Thyroid gland (tissue), 4 donors: ENCODE measurements at regions not wholly inside any gene's neighbourhood (a gene's known extent, or its start where the extent isn't known, plus 50 kb on each side); places are given as distances from the start of the nearest gene placed in this dataset.

Source experiments
- DNase-seq, 2 donors: peaks; one replicate each; pipeline ENCODE4 v3.0.0-alpha.2; 2019
- H3K27ac ChIP-seq, 3 donors: fragments of 200-600 bp; sonication (generic); 1 replicate in 2 of 3; 2 replicates in 1 of 3; pipeline ENCODE4 v1.5.1; 2016 to 2019; ENCODE audit warnings: mild to moderate bottlenecking in 1 of 3, moderate library complexity in 1 of 3
- H3K27me3 ChIP-seq: fragments of 200-600 bp; sonication (generic); one replicate; pipeline ENCODE4 v1.5.1; 2019
- H3K36me3 ChIP-seq, 2 donors: fragments of 200-600 bp; sonication (generic); one replicate each; pipeline ENCODE4 v1.5.1; 2016 to 2019
- H3K4me1 ChIP-seq, 2 donors: fragments of 200-600 bp; sonication (generic); one replicate each; pipeline ENCODE4 v1.5.1; 2017 to 2019
- H3K4me3 ChIP-seq, 3 donors: fragments of 200-600 bp; sonication (generic); replicated peaks in 1 of 3; 1 replicate in 2 of 3; 2 replicates in 1 of 3; pipeline ENCODE4 v1.5.1; 2016; ENCODE audit warnings: mild to moderate bottlenecking in 1 of 3
- H3K9me3 ChIP-seq: fragments of 200-600 bp; sonication (generic); one replicate; pipeline ENCODE4 v1.5.1; 2017
- CTCF ChIP-seq, 6 experiments: fragments of 200-600 bp in 3 of 6; fragments of 450-650 bp in 3 of 6; sonication (generic) in 3 of 6; IDR thresholded peaks; one replicate each; pipeline ENCODE4 v1.5.1; 2016 to 2019; ENCODE audit warnings: antibody characterized with exemption in 6 of 6, mild to moderate bottlenecking in 2 of 6, inconsistent platforms in 1 of 6, moderate library complexity in 1 of 6
- POLR2A ChIP-seq, 2 donors: fragments of 450-650 bp; IDR thresholded peaks; one replicate each; pipeline ENCODE4 v1.6.1; 2017; ENCODE audit warnings: antibody characterized with exemption in 2 of 2, mild to moderate bottlenecking in 2 of 2, moderate library complexity in 1 of 2
- WGBS, 2 donors: methylation state at CpG; one replicate each; pipeline ENCODE4 v1.1.5; 2017; 5-methylcytosine and 5-hydroxymethylcytosine counted together
- intact Hi-C: fragments of 100-400 bp; cut with DNase I; formaldehyde crosslinking; loops from one replicate; pipeline ENCODE4 v1.15.1; 2023

- TF ChIP-seq CTCF (IDR thresholded peaks at IDR 0.05), result no peak
- no peak for TF ChIP-seq POLR2A (IDR thresholded peaks at IDR 0.05)
- H3K36me3 ChIP-seq, result no peaks in the 10 kb centered on the region
- WGBS, 2 donors, result 88 to 89% methylated on average over 3 of the region's 3 CpGs
- DNase-seq, result no peak
- no peaks in the 10 kb centered on the region for H3K4me1 ChIP-seq
- no peaks in the 10 kb centered on the region for H3K27me3 ChIP-seq
- H3K9me3 ChIP-seq, result no peaks in the 10 kb centered on the region
- H3K27ac ChIP-seq, result no peak overlapping the region
- intact Hi-C loops, result no loop called here
- H3K4me3 ChIP-seq, result no peak overlapping the region
These were observed 1293.9 kb downstream of the NCAM2 start for GRCh38 chr21:22292144-22292543.

GRCh38 chr21:22297575-22297974 is 1299.4 kb downstream of the NCAM2 start:
- WGBS, 2 donors, result 76 to 80% methylated on average over 2 of the region's 2 CpGs
- no peaks in the 10 kb centered on the region for H3K9me3 ChIP-seq
- H3K27me3 ChIP-seq, result no peaks in the 10 kb centered on the region
- DNase-seq, result no peak
- TF ChIP-seq CTCF (IDR thresholded peaks at IDR 0.05), result no peak
- TF ChIP-seq POLR2A (IDR thresholded peaks at IDR 0.05), result no peak
- no peak overlapping the region for H3K4me3 ChIP-seq
- intact Hi-C loops, result no loop called here
- no peaks in the 10 kb centered on the region for H3K4me1 ChIP-seq
- no peak overlapping the region for H3K27ac ChIP-seq
- H3K36me3 ChIP-seq, result no peaks in the 10 kb centered on the region

GRCh38 chr21:22311741-22312462 is 1313.7 kb downstream of the NCAM2 start:
- H3K9me3 ChIP-seq, result no peaks in the 10 kb centered on the region
- DNase-seq, result no peak
- 87 to 92% methylated on average over 2 of the region's 2 CpGs for WGBS, 2 donors
- H3K36me3 ChIP-seq, result no peaks in the 10 kb centered on the region
- no peak overlapping the region for H3K4me3 ChIP-seq
- H3K27me3 ChIP-seq, result no peaks in the 10 kb centered on the region
- no peaks in the 10 kb centered on the region for H3K4me1 ChIP-seq
- H3K27ac ChIP-seq, result no peak overlapping the region
- intact Hi-C loops, result no loop called here
- TF ChIP-seq POLR2A (IDR thresholded peaks at IDR 0.05) (no peak), CTCF (IDR thresholded peaks at IDR 0.05) (no peak)

- H3K36me3 ChIP-seq, result no peaks in the 10 kb centered on the region
- H3K4me3 ChIP-seq, result no peak overlapping the region
- no peak overlapping the region for H3K27ac ChIP-seq
- no peaks in the 10 kb centered on the region for H3K9me3 ChIP-seq
- no peaks in the 10 kb centered on the region for H3K27me3 ChIP-seq
- 77 to 78% methylated on average over 1 of the region's 1 CpG for WGBS, 2 donors
- TF ChIP-seq POLR2A (IDR thresholded peaks at IDR 0.05) (no peak), CTCF (IDR thresholded peaks at IDR 0.05) (no peak)
- no peak for DNase-seq
- no peaks in the 10 kb centered on the region for H3K4me1 ChIP-seq
- intact Hi-C loops, result no loop called here
These were observed 1316.8 kb downstream of the NCAM2 start for GRCh38 chr21:22314963-22315362.

GRCh38 chr21:22319435-22319834 is 1321.2 kb downstream of the NCAM2 start:
- Histone ChIP-seq H3K9me3 (no peaks in the 10 kb centered on the region), H3K27ac (no peak overlapping the region), H3K4me3 (no peak overlapping the region), H3K36me3 (no peaks in the 10 kb centered on the region), H3K4me1 (no peaks in the 10 kb centered on the region), H3K27me3 (no peaks in the 10 kb centered on the region)
- intact Hi-C loops, result no loop called here
- DNase-seq, result no peak
- no peak for TF ChIP-seq POLR2A (IDR thresholded peaks at IDR 0.05)
- no peak for TF ChIP-seq CTCF (IDR thresholded peaks at IDR 0.05)
- WGBS, 2 donors, result 90 to 93% methylated on average over 1 of the region's 1 CpG
